ENCODE measurements at regions not wholly inside any gene's neighbourhood (a gene's known extent, or its start where the extent isn't known, plus 50 kb on each side); places are given as distances from the start of the nearest gene placed in this dataset.

DNA sequence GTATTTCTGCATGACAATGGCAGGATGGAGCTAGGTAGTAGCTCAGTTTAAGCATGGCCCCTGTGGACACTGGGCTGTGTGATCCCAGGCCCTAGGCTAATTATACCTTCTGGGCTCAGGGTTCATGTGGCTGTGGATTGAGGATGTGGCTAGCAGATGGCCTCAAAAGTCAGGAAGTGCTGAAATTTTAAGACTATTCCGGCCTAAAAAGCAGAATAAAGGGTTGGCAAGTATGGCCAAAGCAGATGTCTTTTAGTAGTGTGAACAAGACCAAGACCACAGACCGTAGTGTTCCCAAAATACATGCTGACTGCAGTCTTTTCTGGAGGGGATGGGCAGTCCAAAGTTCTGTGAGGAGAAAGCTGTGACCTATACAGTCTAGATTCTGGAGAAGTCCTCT lies 115.7 kb upstream of the RAG2 start:
- DNase-seq = no peak
- TF ChIP-seq, protein P1, sequence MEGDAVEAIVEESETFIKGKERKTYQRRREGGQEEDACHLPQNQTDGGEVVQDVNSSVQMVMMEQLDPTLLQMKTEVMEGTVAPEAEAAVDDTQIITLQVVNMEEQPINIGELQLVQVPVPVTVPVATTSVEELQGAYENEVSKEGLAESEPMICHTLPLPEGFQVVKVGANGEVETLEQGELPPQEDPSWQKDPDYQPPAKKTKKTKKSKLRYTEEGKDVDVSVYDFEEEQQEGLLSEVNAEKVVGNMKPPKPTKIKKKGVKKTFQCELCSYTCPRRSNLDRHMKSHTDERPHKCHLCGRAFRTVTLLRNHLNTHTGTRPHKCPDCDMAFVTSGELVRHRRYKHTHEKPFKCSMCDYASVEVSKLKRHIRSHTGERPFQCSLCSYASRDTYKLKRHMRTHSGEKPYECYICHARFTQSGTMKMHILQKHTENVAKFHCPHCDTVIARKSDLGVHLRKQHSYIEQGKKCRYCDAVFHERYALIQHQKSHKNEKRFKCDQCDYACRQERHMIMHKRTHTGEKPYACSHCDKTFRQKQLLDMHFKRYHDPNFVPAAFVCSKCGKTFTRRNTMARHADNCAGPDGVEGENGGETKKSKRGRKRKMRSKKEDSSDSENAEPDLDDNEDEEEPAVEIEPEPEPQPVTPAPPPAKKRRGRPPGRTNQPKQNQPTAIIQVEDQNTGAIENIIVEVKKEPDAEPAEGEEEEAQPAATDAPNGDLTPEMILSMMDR (conservative IDR thresholded peaks at IDR 0.05) = no peak
- H3K9ac ChIP-seq (ENCODE audit: extremely low read depth, low read length, poor library complexity, severe bottlenecking) = no peak overlapping the region
- Mint-ChIP-seq H3K4me3 (no peak overlapping the region), H3K27ac (no peak overlapping the region), H3K4me1 (peaks cover 3% of the 10 kb centered on the region), H3K27me3 (ENCODE audit: insufficient read depth) (peaks cover 9% of the 10 kb centered on the region), H3K9me3 (no peaks in the 10 kb centered on the region), H3K36me3 (ENCODE audit: low read depth) (no peaks in the 10 kb centered on the region)
- 90 to 100% methylated on average over 2 of the region's 2 CpGs for WGBS, 2 experiments (ENCODE audit: insufficient coverage in 1 of 2, insufficient read length in 1 of 2)
- H3K36me3 ChIP-seq (ENCODE audit: control insufficient read depth, insufficient read depth, low read length) = no peaks in the 10 kb centered on the region
- no peak overlapping the region for H3K27ac ChIP-seq (ENCODE audit: low read depth, low read length)
- H3K4me3 ChIP-seq (ENCODE audit: low read length) = no peak overlapping the region
- no peaks in the 10 kb centered on the region for H3K4me1 ChIP-seq (ENCODE audit: control insufficient read depth, insufficient read depth, low read length)
- H3K27me3 ChIP-seq (ENCODE audit: control insufficient read depth, insufficient read depth, low read length, poor library complexity, severe bottlenecking) = no peaks in the 10 kb centered on the region
- H3K9me3 ChIP-seq (ENCODE audit: control insufficient read depth, low read length) = no peaks in the 10 kb centered on the region

DNA sequence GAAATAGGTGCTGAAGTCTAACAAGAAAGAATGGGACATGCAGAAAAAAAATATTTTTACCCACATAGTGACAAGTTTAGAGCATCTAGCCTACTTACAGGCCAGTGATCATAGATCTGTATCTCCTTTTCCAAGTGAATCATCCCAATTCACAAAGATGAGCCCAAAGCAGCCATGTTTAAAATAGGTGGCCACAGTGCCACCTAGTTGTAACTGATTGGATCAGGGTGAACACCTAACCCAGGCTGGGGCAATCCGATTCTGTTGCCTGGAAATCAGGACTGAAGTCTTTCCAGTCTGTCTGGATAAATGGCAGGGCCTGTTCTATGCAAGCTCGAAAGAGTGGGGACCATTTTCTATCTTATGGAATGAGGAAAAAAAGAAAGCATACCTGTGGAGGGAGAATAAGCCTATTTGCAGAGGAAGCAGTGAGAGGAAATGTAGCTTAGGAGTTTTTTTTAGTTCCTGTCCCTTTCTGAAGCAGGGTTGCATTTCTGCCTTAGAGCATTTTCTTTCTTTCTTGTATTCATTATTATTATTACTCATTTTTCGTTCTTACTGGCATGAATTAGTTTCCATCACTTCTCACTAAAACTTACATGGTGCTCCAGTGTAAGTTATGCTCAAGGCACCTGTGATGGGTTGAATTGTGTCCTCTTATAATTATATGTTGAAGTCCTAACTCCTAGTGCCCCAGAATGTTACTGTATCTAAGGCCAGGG lies 113.2 kb upstream of the RAG2 start:
- no peaks in the 10 kb centered on the region for H3K27me3 ChIP-seq (ENCODE audit: control insufficient read depth, insufficient read depth, low read length, poor library complexity, severe bottlenecking)
- Mint-ChIP-seq H3K27ac (no peak overlapping the region), H3K4me3 (no peak overlapping the region), H3K4me1 (no peaks in the 10 kb centered on the region), H3K9me3 (no peaks in the 10 kb centered on the region), H3K27me3 (ENCODE audit: insufficient read depth) (no peaks in the 10 kb centered on the region), H3K36me3 (ENCODE audit: low read depth) (no peaks in the 10 kb centered on the region)
- no peaks in the 10 kb centered on the region for H3K9me3 ChIP-seq (ENCODE audit: control insufficient read depth, low read length)
- DNase-seq = peak; percentile 58
- TF ChIP-seq, protein P1 (conservative IDR thresholded peaks at IDR 0.05) = peak; percentile 63
- WGBS, 2 experiments (ENCODE audit: insufficient coverage in 1 of 2, insufficient read length in 1 of 2) = 79 to 81% methylated on average over 2 of the region's 3 CpGs
- no peaks in the 10 kb centered on the region for H3K36me3 ChIP-seq (ENCODE audit: control insufficient read depth, insufficient read depth, low read length)
- no peak overlapping the region for H3K4me3 ChIP-seq (ENCODE audit: low read length)
- no peak overlapping the region for H3K27ac ChIP-seq (ENCODE audit: low read depth, low read length)
- no peaks in the 10 kb centered on the region for H3K4me1 ChIP-seq (ENCODE audit: control insufficient read depth, insufficient read depth, low read length)
- H3K9ac ChIP-seq (ENCODE audit: extremely low read depth, low read length, poor library complexity, severe bottlenecking) = no peak overlapping the region
